ENCODE measurements at regions not wholly inside any gene's neighbourhood (a gene's known extent, or its start where the extent isn't known, plus 50 kb on each side); places are given as distances from the start of the nearest gene placed in this dataset.
A peak's percentile ranks its signal among the peaks of the same experiment; 100 is the strongest.

DNA sequence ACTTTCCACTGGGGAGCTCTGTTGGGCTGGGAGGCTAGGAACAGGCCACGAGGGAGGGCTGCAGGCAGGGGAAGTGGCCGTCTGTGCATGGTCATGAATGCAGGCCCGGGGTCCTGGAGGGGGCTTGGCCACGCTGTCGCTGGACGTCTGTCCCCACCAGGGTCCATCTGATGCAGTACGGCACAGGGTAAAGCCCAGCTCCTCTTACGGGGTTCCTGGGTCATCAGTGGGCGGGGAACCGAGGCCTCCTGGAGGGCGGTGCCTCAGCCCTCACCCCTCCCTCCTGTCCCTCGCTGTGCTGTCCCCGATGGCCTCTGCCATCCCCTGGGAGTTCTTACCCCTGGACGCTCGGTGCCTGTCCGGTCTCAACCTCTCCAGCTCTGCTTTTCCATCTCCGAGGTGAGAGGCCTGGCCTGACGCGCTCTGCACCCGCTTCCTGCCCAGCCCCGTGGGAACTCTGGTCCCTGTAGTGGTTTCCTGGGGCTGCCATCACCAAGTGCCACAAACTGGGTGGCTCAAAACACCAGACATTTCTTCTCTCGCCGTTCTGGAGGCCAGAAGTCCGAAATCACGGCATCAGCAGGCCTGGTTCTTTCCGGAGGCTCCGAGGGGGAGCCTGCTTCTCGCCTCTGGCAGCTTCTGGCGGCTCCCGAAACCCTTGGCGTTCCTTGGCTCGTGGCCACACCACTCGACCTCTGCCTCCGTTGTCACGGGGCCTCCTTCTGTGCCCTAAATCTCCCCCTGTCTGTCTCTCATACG is 182.8 kb downstream of the SEC14L1 start:
- WGBS (ENCODE audit: insufficient coverage) = 90% methylated on average over 30 of the region's 36 CpGs
- H3K4me1 ChIP-seq (ENCODE audit: control extremely low read depth in 1 of 4, control insufficient read depth in 4 of 4, insufficient read depth in 4 of 4, low read length in 3 of 4) = peaks cover 0 to 75% (median 31%) of the 10 kb centered on the region in 4 experiments
- H3K9me3 ChIP-seq (ENCODE audit: control extremely low read depth in 1 of 5, control insufficient read depth in 4 of 5, insufficient read depth in 2 of 5, low read depth in 1 of 5, low read length in 4 of 5) = no peaks in the 10 kb centered on the region
- ChIA-PET POLR2A (no interaction called here), CTCF (interaction anchor here (1.9 kb wide), 2 partner anchors 12 to 77 kb away, joined by 5 to 9 read pairs; no protein-coding TSS in a partner anchor)
- peaks cover 0 to 5% (median 0%) of the 10 kb centered on the region in 4 experiments for H3K36me3 ChIP-seq (ENCODE audit: control insufficient read depth in 4 of 4, insufficient read depth in 4 of 4, low read length in 3 of 4)
- no peak for DNase-seq
- peak overlapping the region in 1 of 2 experiments; percentile 68 for H3K27ac ChIP-seq (ENCODE audit: insufficient read depth in 1 of 2, low read depth in 1 of 2, low read length in 2 of 2, poor library complexity in 1 of 2, severe bottlenecking in 2 of 2)
- no peak overlapping the region for H3K4me3 ChIP-seq (ENCODE audit: control insufficient read depth in 1 of 7, extremely low read depth in 1 of 7, insufficient read depth in 4 of 7, low read depth in 2 of 7, low read length in 6 of 7)
- H3K27me3 ChIP-seq (replicated peaks in 2 of 5; ENCODE audit: control insufficient read depth in 4 of 5, insufficient read depth in 5 of 5, low read length in 4 of 5) = no peaks in the 10 kb centered on the region

DNA sequence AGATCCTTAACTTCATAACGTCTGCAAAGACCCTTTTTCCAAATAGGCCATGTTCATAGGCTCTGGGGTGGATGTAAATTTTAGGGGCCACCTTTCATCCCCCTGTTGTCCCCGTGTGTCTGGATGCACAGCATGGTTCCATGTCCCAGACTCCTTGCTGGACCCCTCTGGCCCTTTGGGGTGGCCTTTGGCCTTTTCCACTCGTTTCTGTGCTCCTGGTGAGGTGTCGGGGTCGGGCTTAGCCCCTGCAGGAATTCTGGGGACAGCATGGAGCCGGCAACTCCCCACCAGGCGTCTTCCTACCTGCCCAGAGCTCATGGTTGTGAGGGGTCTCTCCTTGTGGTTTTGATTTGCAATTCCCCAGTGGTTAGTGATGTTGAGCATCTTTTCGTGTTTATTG is 183.5 kb downstream of the SEC14L1 start:
- DNase-seq = no peak
- CTCF ChIA-PET = interaction anchor here (1.9 kb wide), 1 partner anchor 12 kb away, joined by 5 read pairs; no protein-coding TSS in a partner anchor
- H3K27ac ChIP-seq (ENCODE audit: insufficient read depth in 1 of 2, low read depth in 1 of 2, low read length in 2 of 2, poor library complexity in 1 of 2, severe bottlenecking in 2 of 2) = no peak overlapping the region
- 97% methylated on average over 5 of the region's 8 CpGs for WGBS (ENCODE audit: insufficient coverage)
- H3K9me3 ChIP-seq (ENCODE audit: control extremely low read depth in 1 of 5, control insufficient read depth in 4 of 5, insufficient read depth in 2 of 5, low read depth in 1 of 5, low read length in 4 of 5) = no peaks in the 10 kb centered on the region
- no peak overlapping the region for H3K4me3 ChIP-seq (ENCODE audit: control insufficient read depth in 1 of 7, extremely low read depth in 1 of 7, insufficient read depth in 4 of 7, low read depth in 2 of 7, low read length in 6 of 7)
- no peaks in the 10 kb centered on the region for H3K27me3 ChIP-seq (replicated peaks in 2 of 5; ENCODE audit: control insufficient read depth in 4 of 5, insufficient read depth in 5 of 5, low read length in 4 of 5)
- POLR2A ChIA-PET = no interaction called here
- peaks cover 0 to 5% (median 0%) of the 10 kb centered on the region in 4 experiments for H3K36me3 ChIP-seq (ENCODE audit: control insufficient read depth in 4 of 4, insufficient read depth in 4 of 4, low read length in 3 of 4)
- peaks cover 0 to 74% (median 25%) of the 10 kb centered on the region in 4 experiments for H3K4me1 ChIP-seq (ENCODE audit: control extremely low read depth in 1 of 4, control insufficient read depth in 4 of 4, insufficient read depth in 4 of 4, low read length in 3 of 4)

DNA sequence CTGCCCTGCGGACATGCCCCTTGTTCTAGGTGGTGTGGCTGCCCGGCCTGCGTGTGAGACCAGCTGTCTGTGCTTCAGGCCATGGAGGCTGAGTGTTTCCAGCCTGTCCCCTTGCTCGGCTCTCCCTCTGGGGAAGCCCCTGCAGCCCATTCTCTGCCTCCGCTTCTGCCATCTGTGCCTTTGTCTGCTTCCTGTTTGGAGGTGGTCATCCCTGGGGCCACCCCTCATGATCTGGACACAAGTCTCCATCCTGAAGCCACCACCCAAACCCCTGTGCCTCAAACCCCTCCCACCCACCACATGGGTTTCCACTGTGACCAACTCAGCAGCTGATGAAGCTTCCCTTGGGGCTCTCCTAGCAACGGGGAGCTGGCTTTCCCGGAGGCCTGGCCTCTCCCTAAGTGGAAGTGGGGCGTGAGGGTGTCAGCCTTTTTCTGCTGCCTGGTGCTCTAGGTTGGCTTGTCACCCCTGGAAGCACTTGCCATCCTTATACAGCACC is 184.9 kb downstream of the SEC14L1 start:
- CTCF ChIA-PET = no interaction called here
- no peak for DNase-seq
- Histone ChIP-seq H3K27me3 (replicated peaks in 2 of 5; ENCODE audit: control insufficient read depth in 4 of 5, insufficient read depth in 5 of 5, low read length in 4 of 5) (no peaks in the 10 kb centered on the region), H3K4me3 (ENCODE audit: control insufficient read depth in 1 of 7, extremely low read depth in 1 of 7, insufficient read depth in 4 of 7, low read depth in 2 of 7, low read length in 6 of 7) (no peak overlapping the region), H3K27ac (ENCODE audit: insufficient read depth in 1 of 2, low read depth in 1 of 2, low read length in 2 of 2, poor library complexity in 1 of 2, severe bottlenecking in 2 of 2) (no peak overlapping the region), H3K36me3 (ENCODE audit: control insufficient read depth in 4 of 4, insufficient read depth in 4 of 4, low read length in 3 of 4) (peaks cover 0 to 5% (median 0%) of the 10 kb centered on the region in 4 experiments), H3K4me1 (ENCODE audit: control extremely low read depth in 1 of 4, control insufficient read depth in 4 of 4, insufficient read depth in 4 of 4, low read length in 3 of 4) (peaks cover 0 to 74% (median 14%) of the 10 kb centered on the region in 4 experiments), H3K9me3 (ENCODE audit: control extremely low read depth in 1 of 5, control insufficient read depth in 4 of 5, insufficient read depth in 2 of 5, low read depth in 1 of 5, low read length in 4 of 5) (no peaks in the 10 kb centered on the region)
- 90% methylated on average over 5 of the region's 8 CpGs for WGBS (ENCODE audit: insufficient coverage)
- POLR2A ChIA-PET = no interaction called here

DNA sequence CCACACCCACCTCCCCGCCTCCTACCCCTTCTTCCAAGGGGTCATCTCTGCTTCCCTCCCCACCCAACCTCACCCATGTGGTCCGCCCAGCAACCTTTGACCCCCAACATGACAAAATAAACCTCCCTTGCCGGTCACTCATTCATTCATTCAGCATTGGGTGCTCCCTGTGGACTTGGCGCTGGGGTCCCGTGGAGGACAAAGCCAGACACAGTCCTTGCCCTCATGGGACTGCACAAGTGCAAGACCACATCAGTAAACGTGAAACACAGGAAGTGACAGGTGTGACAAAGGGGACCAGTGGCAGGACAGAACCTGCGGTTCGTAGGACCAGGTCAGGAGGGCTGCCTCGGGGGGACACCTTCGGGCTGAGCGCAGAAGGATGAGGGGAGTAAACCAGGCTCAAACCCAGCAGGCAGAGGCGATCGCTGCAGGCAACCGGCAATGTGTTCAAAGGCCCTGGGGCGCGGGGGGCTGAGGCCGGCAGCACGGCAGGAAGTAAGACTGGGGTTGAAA is 185.4 kb downstream of the SEC14L1 start:
- CTCF ChIA-PET = no interaction called here
- peaks cover 0 to 5% (median 0%) of the 10 kb centered on the region in 4 experiments for H3K36me3 ChIP-seq (ENCODE audit: control insufficient read depth in 4 of 4, insufficient read depth in 4 of 4, low read length in 3 of 4)
- H3K4me3 ChIP-seq (ENCODE audit: control insufficient read depth in 1 of 7, extremely low read depth in 1 of 7, insufficient read depth in 4 of 7, low read depth in 2 of 7, low read length in 6 of 7) = no peak overlapping the region
- H3K27ac ChIP-seq (ENCODE audit: insufficient read depth in 1 of 2, low read depth in 1 of 2, low read length in 2 of 2, poor library complexity in 1 of 2, severe bottlenecking in 2 of 2) = no peak overlapping the region
- H3K4me1 ChIP-seq (ENCODE audit: control extremely low read depth in 1 of 4, control insufficient read depth in 4 of 4, insufficient read depth in 4 of 4, low read length in 3 of 4) = peaks cover 0 to 74% (median 13%) of the 10 kb centered on the region in 4 experiments
- POLR2A ChIA-PET = no interaction called here
- no peaks in the 10 kb centered on the region for H3K9me3 ChIP-seq (ENCODE audit: control extremely low read depth in 1 of 5, control insufficient read depth in 4 of 5, insufficient read depth in 2 of 5, low read depth in 1 of 5, low read length in 4 of 5)
- no peak for DNase-seq
- H3K27me3 ChIP-seq (replicated peaks in 2 of 5; ENCODE audit: control insufficient read depth in 4 of 5, insufficient read depth in 5 of 5, low read length in 4 of 5) = no peaks in the 10 kb centered on the region
- 95% methylated on average over 11 of the region's 18 CpGs for WGBS (ENCODE audit: insufficient coverage)

DNA sequence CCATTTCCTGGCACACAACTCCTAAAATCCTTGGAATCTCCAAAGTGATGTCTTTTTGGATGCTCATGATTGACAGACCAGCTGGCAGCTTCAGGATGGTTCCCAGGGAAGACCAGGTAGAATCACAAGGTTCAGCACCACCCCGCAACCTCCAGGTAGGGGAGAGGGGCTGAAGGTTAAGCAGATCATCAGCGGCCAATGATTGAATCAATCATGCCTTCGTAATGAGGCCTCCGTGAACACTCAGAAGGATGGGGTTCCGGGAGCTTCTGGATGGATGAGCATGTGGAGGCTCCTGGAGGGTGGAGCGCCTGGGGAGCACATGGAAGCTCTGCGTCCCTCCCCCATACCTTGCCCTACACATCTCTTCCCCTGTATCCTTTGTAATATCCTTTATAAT is 185.9 kb downstream of the SEC14L1 start:
- DNase-seq = no peak
- H3K4me3 ChIP-seq (ENCODE audit: control insufficient read depth in 1 of 7, extremely low read depth in 1 of 7, insufficient read depth in 4 of 7, low read depth in 2 of 7, low read length in 6 of 7) = no peak overlapping the region
- H3K36me3 ChIP-seq (ENCODE audit: control insufficient read depth in 4 of 4, insufficient read depth in 4 of 4, low read length in 3 of 4) = peaks cover 0 to 5% (median 0%) of the 10 kb centered on the region in 4 experiments
- no peak overlapping the region for H3K27ac ChIP-seq (ENCODE audit: insufficient read depth in 1 of 2, low read depth in 1 of 2, low read length in 2 of 2, poor library complexity in 1 of 2, severe bottlenecking in 2 of 2)
- no peaks in the 10 kb centered on the region for H3K27me3 ChIP-seq (replicated peaks in 2 of 5; ENCODE audit: control insufficient read depth in 4 of 5, insufficient read depth in 5 of 5, low read length in 4 of 5)
- peaks cover 0 to 76% (median 17%) of the 10 kb centered on the region in 4 experiments for H3K4me1 ChIP-seq (ENCODE audit: control extremely low read depth in 1 of 4, control insufficient read depth in 4 of 4, insufficient read depth in 4 of 4, low read length in 3 of 4)
- ChIA-PET POLR2A (no interaction called here), CTCF (interaction anchor here (0.9 kb wide), 1 partner anchor 62 kb away, joined by 3 read pairs; no protein-coding TSS in a partner anchor)
- 100% methylated on average over 2 of the region's 7 CpGs for WGBS (ENCODE audit: insufficient coverage)
- H3K9me3 ChIP-seq (ENCODE audit: control extremely low read depth in 1 of 5, control insufficient read depth in 4 of 5, insufficient read depth in 2 of 5, low read depth in 1 of 5, low read length in 4 of 5) = no peaks in the 10 kb centered on the region

DNA sequence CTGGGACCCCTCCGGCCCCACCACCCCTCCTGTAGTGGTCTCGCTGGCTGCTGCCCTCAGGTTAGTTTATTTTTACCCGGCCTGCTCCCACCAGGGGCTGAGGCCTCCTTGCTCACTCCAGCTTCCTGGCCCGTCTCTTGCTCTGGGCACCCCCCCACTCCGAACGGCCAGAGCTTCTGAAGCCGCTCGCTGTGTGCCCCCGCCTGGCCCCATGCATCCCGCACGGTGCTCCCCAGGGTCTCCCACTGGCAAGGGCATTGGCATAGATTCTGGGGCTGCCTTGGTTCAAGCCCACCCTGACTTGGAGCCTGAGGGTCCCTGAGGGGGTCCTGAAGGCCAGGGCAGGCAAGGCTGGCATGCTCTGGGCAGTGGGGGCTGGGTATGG is 186.4 kb downstream of the SEC14L1 start:
- peaks cover 0 to 5% (median 0%) of the 10 kb centered on the region in 4 experiments for H3K36me3 ChIP-seq (ENCODE audit: control insufficient read depth in 4 of 4, insufficient read depth in 4 of 4, low read length in 3 of 4)
- H3K27me3 ChIP-seq (replicated peaks in 2 of 5; ENCODE audit: control insufficient read depth in 4 of 5, insufficient read depth in 5 of 5, low read length in 4 of 5) = no peaks in the 10 kb centered on the region
- no peaks in the 10 kb centered on the region for H3K9me3 ChIP-seq (ENCODE audit: control extremely low read depth in 1 of 5, control insufficient read depth in 4 of 5, insufficient read depth in 2 of 5, low read depth in 1 of 5, low read length in 4 of 5)
- peaks cover under 1 to 76% (median 22%) of the 10 kb centered on the region in 4 experiments for H3K4me1 ChIP-seq (ENCODE audit: control extremely low read depth in 1 of 4, control insufficient read depth in 4 of 4, insufficient read depth in 4 of 4, low read length in 3 of 4)
- 89% methylated on average over 6 of the region's 11 CpGs for WGBS (ENCODE audit: insufficient coverage)
- H3K4me3 ChIP-seq (ENCODE audit: control insufficient read depth in 1 of 7, extremely low read depth in 1 of 7, insufficient read depth in 4 of 7, low read depth in 2 of 7, low read length in 6 of 7) = no peak overlapping the region
- ChIA-PET CTCF (interaction anchor here (0.9 kb wide), 1 partner anchor 62 kb away, joined by 3 read pairs; no protein-coding TSS in a partner anchor), POLR2A (no interaction called here)
- H3K27ac ChIP-seq (ENCODE audit: insufficient read depth in 1 of 2, low read depth in 1 of 2, low read length in 2 of 2, poor library complexity in 1 of 2, severe bottlenecking in 2 of 2) = no peak overlapping the region
- no peak for DNase-seq
